Heart left ventricle (tissue), 13 donors: ENCODE measurements at regions not wholly inside any gene's neighbourhood (a gene's known extent, or its start where the extent isn't known, plus 50 kb on each side); places are given as distances from the start of the nearest gene placed in this dataset.

ENCODE experiments used
- POLR2A ChIP-seq, 2 donors: fragments of 450-650 bp; IDR thresholded peaks; one replicate each; pipeline ENCODE4 v1.6.1; 2017; ENCODE audit warnings: antibody characterized with exemption in 2 of 2, mild to moderate bottlenecking in 2 of 2, moderate library complexity in 2 of 2
- TF ChIP-seq, protein P1 (sequence below), 12 donors: fragments of 200-600 bp; sonication (generic) in 4 of 12; IDR thresholded peaks; one replicate each; pipeline versions ENCODE4 v1.5.0 to v1.8.0; 2018 to 2022; ENCODE audit warnings: antibody characterized with exemption in 12 of 12, mild to moderate bottlenecking in 5 of 12
- donor health status: ischemic (EF 13 %, LVEDD 7.1; RV severe dilation, severe dysfunction).
- donor health status: DM: no; HTN: yes; CAD: no.
- donor health status: DM: no; HTN: no; CAD: no.
- donor health status: ischemic (EF 25% LVEDD 6.9; RV normal size, moderate dysfunction).
- donor health status: ischemic (EF 25% LVEDD 5.7; RV mildly dilated, moderate dysfunction).
- donor health status: ischemic (EF 35%, LVEDD 5.7; RV mildly dilated, moderate dysfunction).
- donor health status: nonischemic (EF 11% LVEDD 7.7; RV severe dilation, severe dysfunction).
- donor health status: DM: yes; HTN: yes; CAD: no.
- donor health status: PGD.
- donor health status: ischemic (EF 29% LVEDD 5.4; RV normal size, mild dysfunction).
- donor health status: nonischemic (EF 23%, LVEDD 6.1; RV moderate dilation, normal function).

DNA sequence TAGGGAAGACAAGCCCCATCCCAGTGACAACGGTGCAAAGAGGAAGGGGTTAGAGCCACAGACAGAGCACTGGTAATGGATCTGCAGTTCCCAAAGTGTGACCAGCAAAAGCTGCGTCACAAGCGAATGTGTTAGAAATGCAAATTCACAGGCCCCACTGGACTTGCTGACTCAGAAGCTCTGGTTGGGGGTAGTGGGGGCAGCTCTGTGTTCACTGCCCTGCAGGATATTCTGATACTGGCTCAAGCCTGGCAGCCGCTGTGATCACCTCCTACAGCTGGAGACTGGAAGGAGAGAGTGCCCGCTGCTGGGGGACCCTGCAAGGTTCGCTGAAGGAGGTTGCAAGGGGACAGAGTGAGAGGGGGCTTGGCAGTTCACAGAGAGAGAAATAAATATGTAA lies 179.7 kb upstream of the CDH4 start:
- TF ChIP-seq, protein P1, sequence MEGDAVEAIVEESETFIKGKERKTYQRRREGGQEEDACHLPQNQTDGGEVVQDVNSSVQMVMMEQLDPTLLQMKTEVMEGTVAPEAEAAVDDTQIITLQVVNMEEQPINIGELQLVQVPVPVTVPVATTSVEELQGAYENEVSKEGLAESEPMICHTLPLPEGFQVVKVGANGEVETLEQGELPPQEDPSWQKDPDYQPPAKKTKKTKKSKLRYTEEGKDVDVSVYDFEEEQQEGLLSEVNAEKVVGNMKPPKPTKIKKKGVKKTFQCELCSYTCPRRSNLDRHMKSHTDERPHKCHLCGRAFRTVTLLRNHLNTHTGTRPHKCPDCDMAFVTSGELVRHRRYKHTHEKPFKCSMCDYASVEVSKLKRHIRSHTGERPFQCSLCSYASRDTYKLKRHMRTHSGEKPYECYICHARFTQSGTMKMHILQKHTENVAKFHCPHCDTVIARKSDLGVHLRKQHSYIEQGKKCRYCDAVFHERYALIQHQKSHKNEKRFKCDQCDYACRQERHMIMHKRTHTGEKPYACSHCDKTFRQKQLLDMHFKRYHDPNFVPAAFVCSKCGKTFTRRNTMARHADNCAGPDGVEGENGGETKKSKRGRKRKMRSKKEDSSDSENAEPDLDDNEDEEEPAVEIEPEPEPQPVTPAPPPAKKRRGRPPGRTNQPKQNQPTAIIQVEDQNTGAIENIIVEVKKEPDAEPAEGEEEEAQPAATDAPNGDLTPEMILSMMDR (IDR thresholded peaks at IDR 0.05): no peak
- no peak for TF ChIP-seq POLR2A (IDR thresholded peaks at IDR 0.05)
